OCI-LY7 (cell line): ENCODE measurements at regions not wholly inside any gene's neighbourhood (a gene's known extent, or its start where the extent isn't known, plus 50 kb on each side); places are given as distances from the start of the nearest gene placed in this dataset.

ENCODE experiments used
- EZH2phosphoT487 ChIP-seq: fragments of 200-600 bp; sonication (generic); IDR thresholded peaks from 2 replicates; pipeline ENCODE4 v1.6.1; 2018; ENCODE audit warnings: low read depth, borderline replicate concordance, mild to moderate bottlenecking, mixed run types, antibody characterized with exemption, low read length, moderate library complexity, mixed read lengths
- TF ChIP-seq, protein P1 (sequence below): fragments of 200-600 bp; sonication (generic); conservative IDR thresholded peaks from 2 replicates; pipeline ENCODE4 v1.5.1; 2014; ENCODE audit warnings: mild to moderate bottlenecking, antibody characterized with exemption, low read length, moderate library complexity, mixed read lengths

DNA sequence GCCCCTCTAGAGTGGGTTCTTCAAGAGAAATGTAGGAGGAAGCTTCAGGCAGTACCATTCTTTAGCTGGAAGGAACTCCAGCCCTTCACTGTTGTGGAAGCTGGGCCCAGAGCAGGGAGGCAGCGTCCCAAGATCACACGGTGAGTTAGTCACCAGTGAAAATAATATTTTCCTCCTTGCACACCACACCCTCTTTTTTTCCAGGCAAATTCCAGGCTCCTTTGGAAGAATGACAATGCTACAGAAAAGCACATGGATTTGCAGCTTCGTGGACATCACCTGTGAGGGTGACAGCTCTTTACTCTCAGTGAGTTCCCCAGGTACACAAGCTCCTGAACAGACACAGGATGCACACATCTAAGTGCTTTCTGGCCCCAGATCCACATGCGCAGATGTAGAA lies 157.1 kb downstream of the COL6A3 start:
- TF ChIP-seq, protein P1, sequence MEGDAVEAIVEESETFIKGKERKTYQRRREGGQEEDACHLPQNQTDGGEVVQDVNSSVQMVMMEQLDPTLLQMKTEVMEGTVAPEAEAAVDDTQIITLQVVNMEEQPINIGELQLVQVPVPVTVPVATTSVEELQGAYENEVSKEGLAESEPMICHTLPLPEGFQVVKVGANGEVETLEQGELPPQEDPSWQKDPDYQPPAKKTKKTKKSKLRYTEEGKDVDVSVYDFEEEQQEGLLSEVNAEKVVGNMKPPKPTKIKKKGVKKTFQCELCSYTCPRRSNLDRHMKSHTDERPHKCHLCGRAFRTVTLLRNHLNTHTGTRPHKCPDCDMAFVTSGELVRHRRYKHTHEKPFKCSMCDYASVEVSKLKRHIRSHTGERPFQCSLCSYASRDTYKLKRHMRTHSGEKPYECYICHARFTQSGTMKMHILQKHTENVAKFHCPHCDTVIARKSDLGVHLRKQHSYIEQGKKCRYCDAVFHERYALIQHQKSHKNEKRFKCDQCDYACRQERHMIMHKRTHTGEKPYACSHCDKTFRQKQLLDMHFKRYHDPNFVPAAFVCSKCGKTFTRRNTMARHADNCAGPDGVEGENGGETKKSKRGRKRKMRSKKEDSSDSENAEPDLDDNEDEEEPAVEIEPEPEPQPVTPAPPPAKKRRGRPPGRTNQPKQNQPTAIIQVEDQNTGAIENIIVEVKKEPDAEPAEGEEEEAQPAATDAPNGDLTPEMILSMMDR, result no peak
- no peak for TF ChIP-seq EZH2phosphoT487
